ENCODE measurements at regions not wholly inside any gene's neighbourhood (a gene's known extent, or its start where the extent isn't known, plus 50 kb on each side); places are given as distances from the start of the nearest gene placed in this dataset.

GRCh38 chr6:137759624-137760023 lies 107.4 kb upstream of the TNFAIP3 start:
- ATAC-seq (ENCODE audit: low FRiP score in 2 of 2) (no peak), DNase-seq (no peak)
- no peaks in the 10 kb centered on the region for H3K27me3 ChIP-seq
- no peaks in the 10 kb centered on the region for H3K4me1 ChIP-seq
- no peak for TF ChIP-seq EP300 (IDR thresholded peaks at IDR 0.05)
- TF ChIP-seq POLR2A (IDR thresholded peaks at IDR 0.05) = no peak
- TF ChIP-seq CTCF (IDR thresholded peaks at IDR 0.05) = no peak
- no peaks in the 10 kb centered on the region for H3K9me3 ChIP-seq
- H3K4me3 ChIP-seq = no peak overlapping the region
- WGBS, 2 donors = 44 to 78% methylated on average over 1 of the region's 1 CpG
- H3K36me3 ChIP-seq = no peaks in the 10 kb centered on the region
- no peak overlapping the region for H3K27ac ChIP-seq

GRCh38 chr6:137761072-137761471 lies 106.0 kb upstream of the TNFAIP3 start:
- DNase-seq (no peak), ATAC-seq (ENCODE audit: low FRiP score in 2 of 2) (no peak)
- Histone ChIP-seq H3K4me1 (no peaks in the 10 kb centered on the region), H3K4me3 (no peak overlapping the region), H3K27me3 (no peaks in the 10 kb centered on the region), H3K9me3 (no peaks in the 10 kb centered on the region), H3K27ac (no peak overlapping the region), H3K36me3 (no peaks in the 10 kb centered on the region)
- 67 to 78% methylated on average over 1 of the region's 1 CpG for WGBS, 2 donors
- TF ChIP-seq POLR2AphosphoS5 (IDR thresholded peaks at IDR 0.05) (no peak), CTCF (IDR thresholded peaks at IDR 0.05) (no peak), EP300 (IDR thresholded peaks at IDR 0.05) (no peak), POLR2A (IDR thresholded peaks at IDR 0.05) (no peak)

- 67 to 81% methylated on average over 2 of the region's 2 CpGs for WGBS, 2 donors
Measured at GRCh38 chr6:137761487-137761886, 105.6 kb upstream of the TNFAIP3 start.

GRCh38 chr6:137762168-137763090 lies 104.6 kb upstream of the TNFAIP3 start:
- no peaks in the 10 kb centered on the region for H3K36me3 ChIP-seq
- 88 to 90% methylated on average over 1 of the region's 1 CpG for WGBS, 2 donors
- no peak overlapping the region for H3K4me3 ChIP-seq
- no peak overlapping the region for H3K27ac ChIP-seq
- DNase-seq (no peak), ATAC-seq (ENCODE audit: low FRiP score in 2 of 2) (no peak)
- H3K4me1 ChIP-seq = no peaks in the 10 kb centered on the region
- H3K9me3 ChIP-seq = no peaks in the 10 kb centered on the region
- H3K27me3 ChIP-seq = no peaks in the 10 kb centered on the region
- TF ChIP-seq POLR2AphosphoS5 (IDR thresholded peaks at IDR 0.05) (no peak), CTCF (IDR thresholded peaks at IDR 0.05) (no peak), EP300 (IDR thresholded peaks at IDR 0.05) (no peak), POLR2A (IDR thresholded peaks at IDR 0.05) (no peak)

More at GRCh38 chr6:137761487-137761886, 105.6 kb upstream of the TNFAIP3 start:
- no peaks in the 10 kb centered on the region for H3K27me3 ChIP-seq
- H3K9me3 ChIP-seq = no peaks in the 10 kb centered on the region
- H3K27ac ChIP-seq = no peak overlapping the region
- ATAC-seq (ENCODE audit: low FRiP score in 2 of 2) (no peak), DNase-seq (no peak)
- no peaks in the 10 kb centered on the region for H3K36me3 ChIP-seq
- H3K4me3 ChIP-seq = no peak overlapping the region
- no peaks in the 10 kb centered on the region for H3K4me1 ChIP-seq
- TF ChIP-seq POLR2A (IDR thresholded peaks at IDR 0.05) (no peak), EP300 (IDR thresholded peaks at IDR 0.05) (no peak), CTCF (IDR thresholded peaks at IDR 0.05) (no peak), POLR2AphosphoS5 (IDR thresholded peaks at IDR 0.05) (no peak)

- TF ChIP-seq EP300 (IDR thresholded peaks at IDR 0.05) = no peak
- no peak for TF ChIP-seq CTCF (IDR thresholded peaks at IDR 0.05)
- DNase-seq (no peak), ATAC-seq (ENCODE audit: low FRiP score in 2 of 2) (no peak)
- H3K27ac ChIP-seq = no peak overlapping the region
- H3K4me1 ChIP-seq = peaks cover 0 to 6% (median 1%) of the 10 kb centered on the region in 4 donors
- 100% methylated on average over 1 of the region's 1 CpG; no CpG with 5 or more reads in 1 of the 2 donors for WGBS, 2 donors
- no peaks in the 10 kb centered on the region for H3K36me3 ChIP-seq
- no peaks in the 10 kb centered on the region for H3K27me3 ChIP-seq
- no peaks in the 10 kb centered on the region for H3K9me3 ChIP-seq
- no peak overlapping the region for H3K4me3 ChIP-seq
Measured at GRCh38 chr6:137763436-137763835, 103.6 kb upstream of the TNFAIP3 start.

All from upper lobe of left lung (tissue), 6 donors.